HPDE6-E6E7 (cell line): ENCODE measurements at regions not wholly inside any gene's neighbourhood (a gene's known extent, or its start where the extent isn't known, plus 50 kb on each side); places are given as distances from the start of the nearest gene placed in this dataset.

Source experiments
- DNase-seq: peaks from one replicate; pipeline ENCODE4 v3.0.0; 2011; ENCODE audit warnings: missing footprints; ENCODE audit errors: extremely low spot score

GRCh38 chr4:129545599-129546278 is 449.8 kb downstream of the C4orf33 start:
- no peak for DNase-seq

GRCh38 chr4:129546531-129546930 is 450.6 kb downstream of the C4orf33 start:
- no peak for DNase-seq

GRCh38 chr4:129550281-129550785 is 454.4 kb downstream of the C4orf33 start:
- no peak for DNase-seq

GRCh38 chr4:129561280-129561679 is 465.3 kb downstream of the C4orf33 start:
- no peak for DNase-seq

GRCh38 chr4:129561886-129562671 is 466.1 kb downstream of the C4orf33 start:
- DNase-seq: no peak

- DNase-seq: no peak
These were observed 469.3 kb downstream of the C4orf33 start for GRCh38 chr4:129565214-129565613.

GRCh38 chr4:129570326-129570725 is 474.4 kb downstream of the C4orf33 start:
- DNase-seq: no peak

- DNase-seq: no peak
These were observed 482.4 kb downstream of the C4orf33 start for GRCh38 chr4:129578336-129578735.

GRCh38 chr4:129581305-129581704 is 485.4 kb downstream of the C4orf33 start:
- DNase-seq: no peak

- no peak for DNase-seq
These were observed 487.9 kb downstream of the C4orf33 start for GRCh38 chr4:129583868-129584267.

GRCh38 chr4:129598582-129598981 is 502.6 kb downstream of the C4orf33 start:
- no peak for DNase-seq

GRCh38 chr4:129600898-129601297 is 504.9 kb downstream of the C4orf33 start:
- DNase-seq: no peak

GRCh38 chr4:129602447-129602846 is 506.5 kb downstream of the C4orf33 start:
- DNase-seq: no peak

- DNase-seq: no peak
These were observed 507.4 kb downstream of the C4orf33 start for GRCh38 chr4:129603241-129603931.

- no peak for DNase-seq
These were observed 508.8 kb downstream of the C4orf33 start for GRCh38 chr4:129604632-129605255.

- DNase-seq: no peak
These were observed 518.7 kb downstream of the C4orf33 start for GRCh38 chr4:129614611-129615010.

- DNase-seq: no peak
These were observed 526.6 kb downstream of the C4orf33 start for GRCh38 chr4:129622566-129622965.

- no peak for DNase-seq
These were observed 527.4 kb downstream of the C4orf33 start for GRCh38 chr4:129623233-129623875.

GRCh38 chr4:129641179-129641578 is 545.2 kb downstream of the C4orf33 start:
- DNase-seq: peak; percentile 3

GRCh38 chr4:129645461-129645860 is 549.5 kb downstream of the C4orf33 start:
- no peak for DNase-seq

- DNase-seq: no peak
These were observed 572.1 kb downstream of the C4orf33 start for GRCh38 chr4:129668092-129668491.
